Liver (tissue), 8 donors: ENCODE measurements at regions not wholly inside any gene's neighbourhood (a gene's known extent, or its start where the extent isn't known, plus 50 kb on each side); places are given as distances from the start of the nearest gene placed in this dataset.

Experiments used
- DNase-seq: peaks from one replicate; pipeline ENCODE4 v3.0.0-alpha.2; 2017; ENCODE audit warnings: low spot score
- H3K27ac ChIP-seq, 2 donors: one replicate each; pipeline ENCODE4 v1.7.0; 2013; ENCODE audit warnings: inconsistent platforms in 2 of 2, low read length in 2 of 2, control low read depth in 1 of 2, low read depth in 1 of 2, mild to moderate bottlenecking in 1 of 2
- H3K27me3 ChIP-seq, 4 donors: one replicate each; pipeline versions ENCODE4 v1.6.1 to v1.7.0; 2013; ENCODE audit warnings: low read length in 3 of 4, inconsistent platforms in 1 of 4, mild to moderate bottlenecking in 1 of 4, moderate library complexity in 1 of 4; ENCODE audit not compliant: control insufficient read depth in 4 of 4, insufficient read depth in 4 of 4
- H3K36me3 ChIP-seq, 4 donors: one replicate each; pipeline versions ENCODE4 v1.6.1 to v1.7.0; 2013; ENCODE audit warnings: low read length in 3 of 4, mild to moderate bottlenecking in 3 of 4, low read depth in 1 of 4, moderate library complexity in 1 of 4; ENCODE audit not compliant: control insufficient read depth in 4 of 4, insufficient read depth in 3 of 4
- H3K4me1 ChIP-seq, 4 donors: one replicate each; pipeline versions ENCODE4 v1.6.1 to v1.7.0; 2013; ENCODE audit warnings: low read length in 3 of 4, mild to moderate bottlenecking in 3 of 4, moderate library complexity in 1 of 4; ENCODE audit not compliant: control insufficient read depth in 4 of 4, insufficient read depth in 4 of 4
- H3K4me3 ChIP-seq, 3 donors: one replicate each; pipeline versions ENCODE4 v1.6.1 to v1.7.0; 2013; ENCODE audit warnings: low read length in 3 of 3, control low read depth in 1 of 3, low read depth in 1 of 3, mild to moderate bottlenecking in 1 of 3
- H3K9ac ChIP-seq, 2 donors: one replicate each; pipeline ENCODE4 v1.7.0; 2013; ENCODE audit warnings: low read length in 2 of 2, mild to moderate bottlenecking in 2 of 2, moderate library complexity in 2 of 2, control low read depth in 1 of 2, low read depth in 1 of 2
- H3K9me3 ChIP-seq, 4 donors: one replicate each; pipeline versions ENCODE4 v1.6.1 to v1.7.0; 2013; ENCODE audit warnings: low read length in 3 of 4; ENCODE audit not compliant: control insufficient read depth in 4 of 4
- ATF3 ChIP-seq: IDR thresholded peaks from 2 replicates; pipeline ENCODE4 v1.6.1; 2016; ENCODE audit warnings: antibody characterized with exemption
- EGR1 ChIP-seq, 2 donors: IDR thresholded peaks; 2 replicates each; pipeline ENCODE4 v1.6.1; 2016 to 2018; ENCODE audit warnings: antibody characterized with exemption in 2 of 2, low read depth in 2 of 2
- FOXA1 ChIP-seq: IDR thresholded peaks from 2 replicates; pipeline ENCODE4 v1.6.1; 2016; ENCODE audit warnings: antibody characterized with exemption
- FOXA2 ChIP-seq: IDR thresholded peaks from 2 replicates; pipeline ENCODE4 v1.6.1; 2016; ENCODE audit warnings: antibody characterized with exemption
- GABPA ChIP-seq, 2 donors: IDR thresholded peaks in 1 of 2; conservative IDR thresholded peaks in 1 of 2; 2 replicates each; pipeline ENCODE4 v1.6.1; 2016; ENCODE audit warnings: antibody characterized with exemption in 2 of 2, mild to moderate bottlenecking in 1 of 2, moderate library complexity in 1 of 2
- HNF4A ChIP-seq, 2 donors: conservative IDR thresholded peaks; 2 replicates each; pipeline ENCODE4 v1.6.1; 2016; ENCODE audit warnings: antibody characterized with exemption in 2 of 2, mild to moderate bottlenecking in 2 of 2
- HNF4G ChIP-seq: IDR thresholded peaks from 2 replicates; pipeline ENCODE4 v1.6.1; 2016; ENCODE audit warnings: antibody characterized with exemption
- JUND ChIP-seq, 2 donors: IDR thresholded peaks; 2 replicates each; pipeline ENCODE4 v1.6.1; 2016; ENCODE audit warnings: antibody characterized with exemption in 2 of 2
- NR2F2 ChIP-seq: IDR thresholded peaks from 2 replicates; pipeline ENCODE4 v1.6.1; 2016; ENCODE audit warnings: antibody characterized with exemption
- RAD21 ChIP-seq, 2 donors: IDR thresholded peaks; 2 replicates each; pipeline ENCODE4 v1.6.1; 2016; ENCODE audit warnings: antibody characterized with exemption in 2 of 2, mild to moderate bottlenecking in 2 of 2
- RXRA ChIP-seq, 2 donors: IDR thresholded peaks; 2 replicates each; pipeline ENCODE4 v1.6.1; 2017 to 2018; ENCODE audit warnings: antibody characterized with exemption in 2 of 2, mild to moderate bottlenecking in 1 of 2
- SP1 ChIP-seq: IDR thresholded peaks from 2 replicates; pipeline ENCODE4 v1.6.1; 2018; ENCODE audit warnings: antibody characterized with exemption, mild to moderate bottlenecking
- YY1 ChIP-seq: IDR thresholded peaks from 2 replicates; pipeline ENCODE4 v1.6.1; 2016; ENCODE audit warnings: antibody characterized with exemption, mild to moderate bottlenecking
- WGBS: extraction: QIAGEN DNeasy Blood & Tissue Kit; methylation state at CpG from one replicate; pipeline ENCODE4 v1.1.7; 2013; 5-methylcytosine and 5-hydroxymethylcytosine counted together
- TF ChIP-seq, protein P1 (sequence below): fragments of 150-350 bp; IDR thresholded peaks from 2 replicates; pipeline ENCODE4 v1.5.1; 2017; ENCODE audit warnings: improper control_type of control experiment, low read depth, low read length; ENCODE audit not compliant: missing input control
- TF ChIP-seq, protein P2 (sequence below): IDR thresholded peaks from 2 replicates; pipeline ENCODE4 v1.6.1; 2016; ENCODE audit warnings: antibody characterized with exemption, mild to moderate bottlenecking
- TF ChIP-seq, protein P3 (sequence below): IDR thresholded peaks from 2 replicates; pipeline ENCODE4 v1.6.1; 2016; ENCODE audit warnings: antibody characterized with exemption
- TF ChIP-seq, protein P4 (sequence below): IDR thresholded peaks from 2 replicates; pipeline ENCODE4 v1.6.1; 2016; ENCODE audit warnings: antibody characterized with exemption
- donor health status: healthy.
- donor health status: healthy.
- donor health status: healthy.
- donor health status: healthy.
- donor health status: healthy.

DNA sequence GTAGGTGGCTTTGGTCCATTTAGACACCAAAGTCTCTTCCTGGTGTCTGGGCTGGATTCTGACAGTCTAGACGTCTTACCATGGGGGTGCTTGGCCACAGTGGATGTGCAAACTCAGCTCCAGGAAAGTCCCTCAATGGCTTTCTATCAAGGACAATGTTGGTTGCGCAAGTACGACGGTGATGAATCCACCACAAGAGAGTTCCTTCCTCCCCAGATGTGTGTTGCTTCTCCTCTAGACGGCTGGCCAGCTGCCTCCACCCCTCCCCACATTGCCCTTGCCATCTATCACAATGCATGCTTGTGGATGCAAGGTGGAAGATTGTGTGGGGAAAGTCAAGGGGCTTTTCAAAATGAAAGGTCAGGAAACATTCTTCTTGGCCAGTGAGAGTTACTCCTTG lies 89.7 kb upstream of the IRX2 start:
- no peak overlapping the region for H3K27ac ChIP-seq
- H3K27me3 ChIP-seq = no peaks in the 10 kb centered on the region

More for the DNA sequence above, 89.7 kb upstream of the IRX2 start:
- H3K9me3 ChIP-seq = peaks cover 0 to 2% (median 0%) of the 10 kb centered on the region in 4 donors
- H3K9ac ChIP-seq = no peak overlapping the region
- WGBS = 64% methylated on average over 5 of the region's 5 CpGs
- TF ChIP-seq, protein P1, sequence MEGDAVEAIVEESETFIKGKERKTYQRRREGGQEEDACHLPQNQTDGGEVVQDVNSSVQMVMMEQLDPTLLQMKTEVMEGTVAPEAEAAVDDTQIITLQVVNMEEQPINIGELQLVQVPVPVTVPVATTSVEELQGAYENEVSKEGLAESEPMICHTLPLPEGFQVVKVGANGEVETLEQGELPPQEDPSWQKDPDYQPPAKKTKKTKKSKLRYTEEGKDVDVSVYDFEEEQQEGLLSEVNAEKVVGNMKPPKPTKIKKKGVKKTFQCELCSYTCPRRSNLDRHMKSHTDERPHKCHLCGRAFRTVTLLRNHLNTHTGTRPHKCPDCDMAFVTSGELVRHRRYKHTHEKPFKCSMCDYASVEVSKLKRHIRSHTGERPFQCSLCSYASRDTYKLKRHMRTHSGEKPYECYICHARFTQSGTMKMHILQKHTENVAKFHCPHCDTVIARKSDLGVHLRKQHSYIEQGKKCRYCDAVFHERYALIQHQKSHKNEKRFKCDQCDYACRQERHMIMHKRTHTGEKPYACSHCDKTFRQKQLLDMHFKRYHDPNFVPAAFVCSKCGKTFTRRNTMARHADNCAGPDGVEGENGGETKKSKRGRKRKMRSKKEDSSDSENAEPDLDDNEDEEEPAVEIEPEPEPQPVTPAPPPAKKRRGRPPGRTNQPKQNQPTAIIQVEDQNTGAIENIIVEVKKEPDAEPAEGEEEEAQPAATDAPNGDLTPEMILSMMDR = no peak
- TF ChIP-seq, protein P2, sequence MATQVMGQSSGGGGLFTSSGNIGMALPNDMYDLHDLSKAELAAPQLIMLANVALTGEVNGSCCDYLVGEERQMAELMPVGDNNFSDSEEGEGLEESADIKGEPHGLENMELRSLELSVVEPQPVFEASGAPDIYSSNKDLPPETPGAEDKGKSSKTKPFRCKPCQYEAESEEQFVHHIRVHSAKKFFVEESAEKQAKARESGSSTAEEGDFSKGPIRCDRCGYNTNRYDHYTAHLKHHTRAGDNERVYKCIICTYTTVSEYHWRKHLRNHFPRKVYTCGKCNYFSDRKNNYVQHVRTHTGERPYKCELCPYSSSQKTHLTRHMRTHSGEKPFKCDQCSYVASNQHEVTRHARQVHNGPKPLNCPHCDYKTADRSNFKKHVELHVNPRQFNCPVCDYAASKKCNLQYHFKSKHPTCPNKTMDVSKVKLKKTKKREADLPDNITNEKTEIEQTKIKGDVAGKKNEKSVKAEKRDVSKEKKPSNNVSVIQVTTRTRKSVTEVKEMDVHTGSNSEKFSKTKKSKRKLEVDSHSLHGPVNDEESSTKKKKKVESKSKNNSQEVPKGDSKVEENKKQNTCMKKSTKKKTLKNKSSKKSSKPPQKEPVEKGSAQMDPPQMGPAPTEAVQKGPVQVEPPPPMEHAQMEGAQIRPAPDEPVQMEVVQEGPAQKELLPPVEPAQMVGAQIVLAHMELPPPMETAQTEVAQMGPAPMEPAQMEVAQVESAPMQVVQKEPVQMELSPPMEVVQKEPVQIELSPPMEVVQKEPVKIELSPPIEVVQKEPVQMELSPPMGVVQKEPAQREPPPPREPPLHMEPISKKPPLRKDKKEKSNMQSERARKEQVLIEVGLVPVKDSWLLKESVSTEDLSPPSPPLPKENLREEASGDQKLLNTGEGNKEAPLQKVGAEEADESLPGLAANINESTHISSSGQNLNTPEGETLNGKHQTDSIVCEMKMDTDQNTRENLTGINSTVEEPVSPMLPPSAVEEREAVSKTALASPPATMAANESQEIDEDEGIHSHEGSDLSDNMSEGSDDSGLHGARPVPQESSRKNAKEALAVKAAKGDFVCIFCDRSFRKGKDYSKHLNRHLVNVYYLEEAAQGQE = no peak
- TF ChIP-seq SP1 (no peak), HNF4G (no peak), HNF4A (conservative IDR thresholded peaks at IDR 0.05) (no peak), EGR1 (IDR thresholded peaks at IDR 0.05; ENCODE audit: low read depth in 2 of 2) (no peak), YY1 (no peak), GABPA (IDR thresholded peaks at IDR 0.05 in 1 of 2, conservative IDR thresholded peaks at IDR 0.05 in 1 of 2) (no peak), RXRA (IDR thresholded peaks at IDR 0.05) (no peak), NR2F2 (no peak), RAD21 (IDR thresholded peaks at IDR 0.05) (no peak), JUND (IDR thresholded peaks at IDR 0.05) (no peak), ATF3 (no peak), FOXA1 (no peak), FOXA2 (no peak)
- TF ChIP-seq, protein P3, sequence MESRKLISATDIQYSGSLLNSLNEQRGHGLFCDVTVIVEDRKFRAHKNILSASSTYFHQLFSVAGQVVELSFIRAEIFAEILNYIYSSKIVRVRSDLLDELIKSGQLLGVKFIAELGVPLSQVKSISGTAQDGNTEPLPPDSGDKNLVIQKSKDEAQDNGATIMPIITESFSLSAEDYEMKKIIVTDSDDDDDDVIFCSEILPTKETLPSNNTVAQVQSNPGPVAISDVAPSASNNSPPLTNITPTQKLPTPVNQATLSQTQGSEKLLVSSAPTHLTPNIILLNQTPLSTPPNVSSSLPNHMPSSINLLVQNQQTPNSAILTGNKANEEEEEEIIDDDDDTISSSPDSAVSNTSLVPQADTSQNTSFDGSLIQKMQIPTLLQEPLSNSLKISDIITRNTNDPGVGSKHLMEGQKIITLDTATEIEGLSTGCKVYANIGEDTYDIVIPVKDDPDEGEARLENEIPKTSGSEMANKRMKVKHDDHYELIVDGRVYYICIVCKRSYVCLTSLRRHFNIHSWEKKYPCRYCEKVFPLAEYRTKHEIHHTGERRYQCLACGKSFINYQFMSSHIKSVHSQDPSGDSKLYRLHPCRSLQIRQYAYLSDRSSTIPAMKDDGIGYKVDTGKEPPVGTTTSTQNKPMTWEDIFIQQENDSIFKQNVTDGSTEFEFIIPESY = no peak
- TF ChIP-seq, protein P4, sequence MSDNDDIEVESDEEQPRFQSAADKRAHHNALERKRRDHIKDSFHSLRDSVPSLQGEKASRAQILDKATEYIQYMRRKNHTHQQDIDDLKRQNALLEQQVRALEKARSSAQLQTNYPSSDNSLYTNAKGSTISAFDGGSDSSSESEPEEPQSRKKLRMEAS = no peak
- H3K4me1 ChIP-seq = no peaks in the 10 kb centered on the region
- no peaks in the 10 kb centered on the region for H3K36me3 ChIP-seq
- no peak for DNase-seq
- no peak overlapping the region for H3K4me3 ChIP-seq
